ENCODE measurements at regions not wholly inside any gene's neighbourhood (a gene's known extent, or its start where the extent isn't known, plus 50 kb on each side); places are given as distances from the start of the nearest gene placed in this dataset.

DNA sequence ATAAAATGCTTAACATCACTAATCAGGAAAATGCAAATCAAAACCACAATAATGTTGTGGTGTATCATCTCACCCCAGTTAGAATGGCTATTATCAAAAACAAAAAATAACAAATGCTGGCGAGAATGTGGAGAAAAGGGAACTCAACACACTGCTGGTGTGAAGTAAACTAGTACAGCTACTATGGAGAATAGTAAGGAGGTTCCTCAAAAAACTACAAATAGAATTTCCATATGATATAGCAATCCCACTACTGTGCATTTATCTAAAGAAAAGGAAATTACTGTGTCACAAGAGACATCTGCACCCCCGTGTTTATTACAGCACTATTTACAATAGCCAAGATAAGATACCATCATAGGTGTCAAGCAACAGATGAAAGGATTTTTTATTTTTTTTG lies 214.5 kb upstream of the RASA1 start:
- DNase-seq (ENCODE audit: low read depth): no peak

DNA sequence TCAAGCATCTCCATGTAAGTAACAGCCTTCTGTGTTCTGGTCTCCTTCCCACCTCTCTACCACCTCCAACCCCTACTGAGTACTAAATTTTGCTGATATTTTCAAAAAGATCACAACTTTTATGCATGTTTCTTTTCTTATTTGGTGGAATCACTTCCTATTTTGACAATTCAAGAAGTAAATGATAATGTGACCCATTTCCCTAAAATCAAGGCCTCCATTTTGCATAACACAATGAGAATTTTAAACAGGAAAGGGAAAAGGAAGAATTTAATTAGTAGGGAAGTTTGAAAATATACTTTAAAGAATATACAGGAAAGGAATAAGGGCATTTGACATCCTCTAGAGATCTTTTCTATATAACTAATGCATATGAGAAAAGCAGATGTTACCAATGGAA lies 212.9 kb upstream of the RASA1 start:
- DNase-seq (ENCODE audit: low read depth): no peak

DNA sequence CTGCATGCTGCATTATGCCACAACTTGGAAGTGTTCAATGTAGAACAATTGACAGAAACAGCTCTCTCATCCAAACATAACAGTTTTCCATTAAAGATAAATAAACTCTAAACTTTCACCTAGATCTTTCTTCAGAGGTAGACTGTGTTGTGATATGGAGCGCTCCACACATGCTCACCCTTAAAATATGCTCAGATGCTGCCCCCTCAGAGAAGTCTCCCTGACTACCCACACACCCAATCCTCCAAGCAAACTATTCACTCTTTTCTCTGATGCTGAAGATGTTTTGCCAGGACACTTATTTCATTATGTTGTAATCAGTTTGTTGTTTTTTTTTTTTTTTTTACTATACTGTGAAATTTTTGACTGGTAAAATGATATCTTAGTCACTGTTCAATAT lies 206.6 kb upstream of the RASA1 start:
- no peak for DNase-seq (ENCODE audit: low read depth)

- DNase-seq (ENCODE audit: low read depth): no peak
These were observed 198.4 kb upstream of the RASA1 start for GRCh38 chr5:87069311-87069710.

DNA sequence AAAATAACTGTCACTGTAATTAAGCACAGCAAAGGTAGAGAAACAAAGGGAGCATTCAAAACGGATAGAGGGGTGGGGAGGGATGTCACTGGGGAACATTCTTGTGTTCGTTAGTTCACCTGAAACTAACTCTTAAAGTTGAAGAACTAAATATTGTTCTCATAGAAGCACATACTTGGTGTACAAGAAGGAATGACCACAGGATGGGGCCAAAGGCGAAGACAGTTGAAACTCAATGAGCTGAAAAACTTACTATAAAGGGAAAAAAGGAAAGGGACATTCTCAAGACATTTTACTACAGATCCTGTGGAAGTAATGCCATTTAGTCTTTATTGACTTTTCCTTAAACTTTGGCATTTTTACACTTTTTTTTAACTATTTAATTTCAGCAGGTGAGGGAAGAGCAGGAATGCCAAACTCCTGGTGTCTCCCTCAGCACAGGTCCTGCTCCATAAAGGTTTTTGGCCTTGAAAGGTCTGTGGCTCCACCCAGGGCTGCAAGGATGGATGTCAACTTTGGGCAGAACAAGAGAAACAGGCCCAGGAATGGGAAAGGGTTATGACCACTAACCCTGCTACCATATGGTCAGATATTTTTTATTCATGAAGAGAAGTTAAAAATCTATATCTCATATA lies 197.6 kb upstream of the RASA1 start:
- peak; percentile 51 for DNase-seq (ENCODE audit: low read depth)

GRCh38 chr5:87074072-87074471 lies 193.6 kb upstream of the RASA1 start:
- no peak for DNase-seq (ENCODE audit: low read depth)

DNA sequence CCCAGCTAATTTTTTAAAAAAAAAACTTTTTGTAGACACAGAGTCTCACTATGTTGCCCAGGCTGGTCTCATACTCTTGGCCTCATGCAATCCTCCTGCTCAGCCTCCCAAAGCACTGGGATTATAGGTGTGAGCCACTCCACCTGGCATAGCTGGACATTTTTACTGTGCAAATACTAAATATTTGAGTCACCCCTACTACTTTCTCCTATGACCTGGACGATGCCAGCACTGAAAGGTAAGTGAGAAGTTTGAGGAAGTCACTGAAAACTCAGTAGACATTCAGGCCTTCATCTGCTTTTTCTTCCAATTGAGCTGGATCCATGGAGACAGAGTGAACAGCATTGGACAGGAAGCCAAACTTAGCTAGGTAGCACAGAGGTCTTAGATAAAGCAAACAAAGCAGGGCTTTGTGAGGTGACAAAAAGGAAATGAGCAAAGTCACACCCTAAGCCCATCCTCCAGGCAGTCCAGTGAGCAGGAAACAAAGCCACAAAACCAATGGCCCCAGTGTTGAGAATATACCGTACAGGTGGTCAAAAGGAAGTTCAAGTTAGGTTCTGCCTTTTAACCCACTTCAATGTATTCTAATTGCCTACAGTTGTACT lies 192.6 kb upstream of the RASA1 start:
- no peak for DNase-seq (ENCODE audit: low read depth)

DNA sequence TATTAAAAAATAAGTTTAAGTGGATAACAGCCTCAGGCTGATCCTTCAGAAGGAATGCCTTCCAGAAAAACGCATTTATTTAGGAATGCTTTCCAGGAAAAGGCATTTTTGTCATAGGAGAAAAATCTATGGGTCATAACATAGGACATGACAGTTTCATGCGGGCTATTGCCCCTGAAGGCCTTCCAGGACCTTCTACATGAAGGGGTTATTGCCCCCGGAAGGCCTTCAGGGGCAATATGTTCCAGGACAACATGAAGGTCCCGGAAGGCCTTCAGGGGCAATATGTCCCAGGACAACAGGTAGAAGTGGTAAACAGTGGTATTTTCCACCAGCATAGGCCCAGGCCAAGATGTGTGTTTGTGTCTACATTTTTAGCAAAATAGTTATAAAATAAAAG lies 191.3 kb upstream of the RASA1 start:
- no peak for DNase-seq (ENCODE audit: low read depth)

- no peak for DNase-seq (ENCODE audit: low read depth)
These were observed 190.8 kb upstream of the RASA1 start for GRCh38 chr5:87076931-87077330.

GRCh38 chr5:87079219-87079618 lies 188.5 kb upstream of the RASA1 start:
- DNase-seq (ENCODE audit: low read depth): no peak

GRCh38 chr5:87081016-87081415 lies 186.7 kb upstream of the RASA1 start:
- no peak for DNase-seq (ENCODE audit: low read depth)

- DNase-seq (ENCODE audit: low read depth): no peak
These were observed 185.9 kb upstream of the RASA1 start for GRCh38 chr5:87081511-87082372.

DNA sequence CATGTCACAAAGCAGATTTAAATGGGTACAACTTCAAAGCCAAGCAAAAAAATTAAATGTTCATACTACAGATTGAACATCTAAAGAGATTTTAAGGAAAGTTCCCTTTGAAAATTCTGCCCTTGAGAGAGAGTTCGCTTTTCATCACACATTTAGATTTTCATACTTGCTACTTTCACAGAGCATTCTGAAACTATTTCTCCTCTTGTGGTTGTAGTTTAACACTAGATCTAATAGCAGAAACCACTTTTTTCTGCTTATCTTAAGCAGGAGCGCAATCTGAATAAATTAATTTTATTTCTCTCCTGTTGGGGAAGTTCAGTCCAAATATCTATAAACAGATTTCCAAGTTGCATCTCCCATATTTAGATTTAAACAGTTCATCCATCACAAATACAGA lies 173.3 kb upstream of the RASA1 start:
- no peak for DNase-seq (ENCODE audit: low read depth)

DNA sequence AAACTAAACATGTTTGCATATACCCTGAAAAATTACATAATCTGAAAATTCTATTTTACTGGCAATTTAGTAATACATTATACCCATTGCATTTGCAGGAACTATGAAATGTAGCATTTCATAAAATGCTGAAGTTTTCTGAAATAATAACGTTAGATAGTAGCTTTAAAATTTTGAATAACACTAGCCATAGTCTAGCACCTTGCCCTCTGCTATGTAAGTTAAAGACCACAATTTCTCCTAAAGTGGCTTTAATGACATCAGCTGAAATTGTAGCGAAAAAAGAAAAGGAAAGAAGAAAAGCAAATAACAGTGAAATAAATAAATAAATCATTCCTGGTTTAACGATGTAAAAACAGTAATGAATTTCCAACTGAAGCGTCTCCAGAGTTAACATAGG lies 172.8 kb upstream of the RASA1 start:
- DNase-seq (ENCODE audit: low read depth): no peak

- no peak for DNase-seq (ENCODE audit: low read depth)
These were observed 171.9 kb upstream of the RASA1 start for GRCh38 chr5:87095787-87096186.

DNA sequence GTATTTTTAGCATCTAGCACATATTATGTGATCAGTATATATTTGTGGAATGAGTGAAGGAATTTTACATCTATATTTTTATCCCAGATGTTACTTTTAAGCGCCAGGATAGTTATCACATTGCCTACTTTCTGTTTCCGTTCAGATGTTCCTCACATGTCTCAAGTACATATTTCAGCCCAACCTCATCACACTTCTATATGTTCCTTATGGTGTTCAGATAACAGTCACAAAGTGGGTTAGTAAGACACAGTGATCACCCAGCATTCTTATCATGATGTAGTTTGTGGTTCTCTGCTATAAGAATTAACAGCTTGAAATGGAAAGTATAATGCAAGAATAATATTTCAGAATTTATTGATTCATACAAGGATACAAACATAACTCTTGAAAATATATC lies 170.0 kb upstream of the RASA1 start:
- no peak for DNase-seq (ENCODE audit: low read depth)

GRCh38 chr5:87099291-87099839 lies 168.3 kb upstream of the RASA1 start:
- no peak for DNase-seq (ENCODE audit: low read depth)

DNA sequence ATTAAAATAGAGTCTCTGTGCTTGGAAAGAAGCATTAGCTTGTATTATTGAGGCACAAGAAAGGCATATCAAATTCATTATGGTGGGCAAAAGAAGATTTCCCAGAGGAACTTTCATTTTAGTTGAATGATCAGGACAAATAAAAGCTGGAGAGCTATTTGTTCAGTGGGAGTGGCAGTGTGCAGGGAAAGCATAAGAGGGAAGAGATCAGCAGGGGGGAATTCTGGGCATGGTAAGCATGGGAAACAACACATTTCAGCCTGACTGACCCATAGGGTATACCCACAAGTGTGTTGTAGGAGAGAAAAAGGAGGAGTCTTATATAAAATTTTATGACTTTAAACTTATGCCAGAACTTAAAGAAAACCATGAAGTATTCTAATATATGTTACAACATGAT lies 167.7 kb upstream of the RASA1 start:
- DNase-seq (ENCODE audit: low read depth): no peak

DNA sequence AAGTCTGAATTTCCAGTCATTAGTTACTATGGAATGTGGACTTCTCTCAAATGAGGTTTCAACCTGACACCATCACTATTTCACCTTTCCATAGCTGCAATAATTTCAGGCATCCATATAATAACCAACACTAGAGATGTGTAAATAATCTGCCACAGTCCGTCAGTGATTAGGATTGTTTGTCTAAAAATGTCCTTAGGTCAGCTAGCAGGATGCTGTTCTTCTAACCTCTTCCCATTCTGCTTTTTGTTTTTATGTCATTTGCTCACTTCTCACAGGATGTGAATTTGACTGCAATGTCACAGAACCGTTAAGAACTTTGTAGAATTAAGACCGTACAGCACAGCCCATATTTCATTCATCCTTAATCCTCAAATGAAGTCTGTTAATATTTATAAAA lies 166.4 kb upstream of the RASA1 start:
- DNase-seq (ENCODE audit: low read depth): no peak

DNA sequence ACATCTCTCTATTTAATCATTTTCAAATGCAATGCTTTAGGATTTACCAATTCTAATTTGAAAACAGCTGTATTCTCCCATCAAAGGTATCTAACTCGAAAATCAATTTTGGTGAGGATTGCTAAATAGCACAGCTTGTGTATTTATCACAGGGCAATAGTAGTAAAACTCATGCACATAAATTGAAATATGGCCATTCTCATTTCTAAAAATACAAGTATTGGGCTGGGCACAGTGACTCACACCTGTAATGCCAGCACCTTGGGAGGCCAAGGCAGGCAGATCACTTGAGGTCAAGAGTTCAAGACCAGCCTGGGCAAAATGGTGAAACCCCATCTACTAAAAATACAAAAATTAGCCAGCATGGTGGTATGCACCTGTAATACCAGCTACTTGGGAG lies 164.8 kb upstream of the RASA1 start:
- no peak for DNase-seq (ENCODE audit: low read depth)

DNA sequence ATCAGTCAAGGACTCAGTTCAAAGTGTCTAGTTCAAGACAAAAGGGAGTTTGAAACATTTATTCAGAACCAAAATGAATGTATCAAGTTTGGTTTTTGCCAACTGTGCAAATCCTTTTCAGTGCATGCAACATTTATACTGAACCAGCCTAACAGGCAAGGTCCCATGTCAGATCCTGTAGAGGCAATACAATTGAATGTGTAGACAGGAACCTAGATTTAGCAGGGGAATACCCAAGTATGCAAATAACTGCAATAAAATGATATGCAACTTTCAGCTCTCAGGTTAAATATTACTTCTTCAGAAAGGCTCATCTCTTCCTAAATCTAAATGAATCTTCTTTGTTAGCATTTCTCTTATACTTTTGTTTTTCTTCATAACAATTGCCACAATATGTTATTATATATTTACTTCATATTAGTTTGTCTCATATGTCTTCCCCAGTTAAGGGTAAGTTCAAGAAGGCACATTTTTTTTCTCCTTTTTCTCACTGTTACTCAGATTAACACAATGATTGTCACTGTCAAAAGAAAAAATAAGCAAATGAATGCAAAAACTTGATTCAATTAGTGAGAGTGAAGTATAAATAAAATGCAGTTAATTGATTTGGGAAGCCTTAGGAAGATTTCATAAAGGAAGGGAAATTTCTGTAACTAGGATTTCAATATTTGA lies 163.9 kb upstream of the RASA1 start:
- no peak for DNase-seq (ENCODE audit: low read depth)

DNA sequence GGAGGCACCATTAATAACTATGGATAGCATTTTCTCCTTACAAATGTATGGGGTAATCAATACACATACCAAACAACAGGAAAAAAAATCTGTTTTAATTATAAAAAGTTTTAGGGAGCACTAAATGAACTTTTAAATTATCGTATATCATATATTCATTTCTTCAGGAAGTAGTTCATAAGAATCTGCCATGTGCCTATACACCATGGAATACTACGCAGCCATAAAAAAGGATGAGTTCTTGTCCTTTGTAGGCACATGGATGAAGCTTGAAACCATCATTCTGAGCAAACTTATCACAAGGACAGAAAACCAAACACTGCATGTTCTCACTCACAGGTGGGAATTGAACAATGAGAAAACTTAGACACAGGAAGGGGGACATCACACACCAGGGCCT lies 162.1 kb upstream of the RASA1 start:
- DNase-seq (ENCODE audit: low read depth): no peak

GRCh38 chr5:87109746-87110145 lies 157.9 kb upstream of the RASA1 start:
- DNase-seq (ENCODE audit: low read depth): no peak
